ENCODE measurements at regions not wholly inside any gene's neighbourhood (a gene's known extent, or its start where the extent isn't known, plus 50 kb on each side); places are given as distances from the start of the nearest gene placed in this dataset.

- Histone ChIP-seq H3K4me1 (peaks cover 0 to 18% (median 0%) of the 10 kb centered on the region in 12 donors), H3K27me3 (no peaks in the 10 kb centered on the region), H3K36me3 (no peaks in the 10 kb centered on the region), H3K27ac (no peak overlapping the region), H3K9me3 (no peaks in the 10 kb centered on the region), H3K4me3 (no peak overlapping the region)
- 62 to 73% (median 67%) methylated on average over 9 of the region's 9 CpGs for WGBS, 4 donors
- no peak for TF ChIP-seq POLR2A (IDR thresholded peaks at IDR 0.05)
- no peak for ATAC-seq
- no peak for DNase-seq
- intact Hi-C loops (cut with DNase I), result no loop called here
Observed at GRCh38 chr9:106798016-106798799, 64.8 kb upstream of the ZNF462 start.

GRCh38 chr9:106799152-106799551, 63.8 kb upstream of the ZNF462 start:
- peak in 2 of 4 donors; percentile 28 to 67 for ATAC-seq
- no peak overlapping the region for H3K27ac ChIP-seq
- DNase-seq, result no peak
- no peaks in the 10 kb centered on the region for H3K36me3 ChIP-seq
- intact Hi-C loops (cut with DNase I), result no loop called here
- no peak overlapping the region for H3K4me3 ChIP-seq
- H3K4me1 ChIP-seq, result peaks cover 0 to 18% (median 0%) of the 10 kb centered on the region in 12 donors
- H3K27me3 ChIP-seq, result no peaks in the 10 kb centered on the region
- TF ChIP-seq CTCF (IDR thresholded peaks at IDR 0.05) (no peak), POLR2A (IDR thresholded peaks at IDR 0.05) (no peak)
- no peaks in the 10 kb centered on the region for H3K9me3 ChIP-seq
- 40 to 54% (median 45%) methylated on average over 4 of the region's 4 CpGs for WGBS, 4 donors

- Histone ChIP-seq H3K27ac (no peak overlapping the region), H3K4me1 (peaks cover 0 to 18% (median 0%) of the 10 kb centered on the region in 12 donors), H3K4me3 (no peak overlapping the region), H3K9me3 (no peaks in the 10 kb centered on the region), H3K36me3 (no peaks in the 10 kb centered on the region), H3K27me3 (no peaks in the 10 kb centered on the region)
- intact Hi-C loops (cut with DNase I), result no loop called here
- DNase-seq (no peak), ATAC-seq (no peak)
- TF ChIP-seq POLR2A (IDR thresholded peaks at IDR 0.05) (no peak), CTCF (IDR thresholded peaks at IDR 0.05) (no peak)
- 79 to 83% (median 81%) methylated on average over 6 of the region's 6 CpGs for WGBS, 4 donors
Observed at GRCh38 chr9:106800701-106801270, 62.2 kb upstream of the ZNF462 start.

GRCh38 chr9:106801816-106802215, 61.1 kb upstream of the ZNF462 start:
- DNase-seq, result no peak
- Histone ChIP-seq H3K27me3 (no peaks in the 10 kb centered on the region), H3K36me3 (no peaks in the 10 kb centered on the region), H3K27ac (no peak overlapping the region), H3K4me1 (peaks cover 0 to 18% (median 0%) of the 10 kb centered on the region in 12 donors), H3K9me3 (no peaks in the 10 kb centered on the region), H3K4me3 (no peak overlapping the region)
- TF ChIP-seq POLR2A (IDR thresholded peaks at IDR 0.05) (no peak), CTCF (IDR thresholded peaks at IDR 0.05) (no peak)
- no peak for ATAC-seq
- 86 to 94% (median 92%) methylated on average over 2 of the region's 2 CpGs for WGBS, 4 donors
- intact Hi-C loops (cut with DNase I), result no loop called here

Small RNAs in the stretch of these regions (microRNA-seq; reads per million reads assigned to microRNA genes)
- gene MIR8081, result 0 reads per million in 4 donors

Data from heart left ventricle (tissue), 16 donors.